HCT116 (cell line): ENCODE measurements at regions not wholly inside any gene's neighbourhood (a gene's known extent, or its start where the extent isn't known, plus 50 kb on each side); places are given as distances from the start of the nearest gene placed in this dataset.

ENCODE experiments used
- ATAC-seq: fragments of 200-7000 bp; cut with Tn5 transposase; 2 replicates; pipeline ENCODE4 v1.9.1; 2020; ENCODE audit warnings: mild to moderate bottlenecking, moderate library complexity
- BruUV-seq: library from RNA; stranded (reverse); fragments of 400-500 nt; replicated peaks from 2 replicates; lab custom pipeline; 2021; lab: Mats Ljungman, UMichigan
- CTCF ChIA-PET: fragments of 300-600 bp; sonication (Branson Sonifier 250); formaldehyde crosslinking; loops from one replicate; lab custom pipeline; 2021; ENCODE audit warnings: antibody characterized with exemption; lab: Charles Lee
- POLR2A ChIA-PET: fragments of 300-600, 350-600 bp; sonication (Branson Sonifier 250); formaldehyde crosslinking; loops from one replicate; lab custom pipeline; 2021; ENCODE audit warnings: antibody characterized with exemption; lab: Charles Lee
- RAD21 ChIA-PET, 2 experiments: fragments of 300-600 bp; sonication (Branson Sonifier 250); formaldehyde crosslinking; loops; one replicate each; lab custom pipeline; 2023; ENCODE audit warnings: low total read pairs in 2 of 2; ENCODE audit not compliant: uncharacterized antibody in 2 of 2, unreplicated experiment in 2 of 2, low non-redundant PET in 1 of 2; lab: Charles Lee
- DNase-seq: peaks from one replicate; pipeline ENCODE4 v3.0.0-alpha.2; 2010; ENCODE audit warnings: low read depth, low spot score
- H2AFZ ChIP-seq: fragments of 200-600 bp; shearing (Covaris generic), sonication (generic); 2 replicates; pipeline ENCODE4 v1.6.1; 2017; ENCODE audit warnings: low read depth, mixed run types, mixed read lengths, antibody characterized with exemption, low read length; ENCODE audit not compliant: poor library complexity, severe bottlenecking
- H3K27ac ChIP-seq: 2 replicates; pipeline ENCODE4 v1.5.1; 2012; ENCODE audit warnings: low read depth, low read length
- H3K27me3 ChIP-seq: fragments of 200-600 bp; sonication (generic); 2 replicates; pipeline ENCODE4 v1.6.1; 2016; ENCODE audit warnings: mixed run types, low read length, mixed read lengths; ENCODE audit not compliant: insufficient read depth
- H3K36me3 ChIP-seq, 2 experiments: fragments of 200-500 bp in 1 of 2; fragments of 200-600 bp in 1 of 2; sonication (Bioruptor generic) in 1 of 2; sonication (generic) in 1 of 2; 2 replicates each; pipeline versions ENCODE4 v1.5.1 to v1.6.1; 2014 to 2016; ENCODE audit warnings: low read length in 2 of 2, inconsistent platforms in 1 of 2, mixed read lengths in 1 of 2, mixed run types in 1 of 2; ENCODE audit not compliant: insufficient read depth in 2 of 2, control insufficient read depth in 1 of 2
- H3K4me1 ChIP-seq, 2 experiments: fragments of 200-600 bp in 1 of 2; sonication (generic) in 1 of 2; 2 replicates each; pipeline versions ENCODE4 v1.5.1 to v1.6.1; 2012 to 2017; ENCODE audit warnings: low read length in 2 of 2, inconsistent platforms in 1 of 2, mild to moderate bottlenecking in 1 of 2, mixed read lengths in 1 of 2, mixed run types in 1 of 2, moderate library complexity in 1 of 2; ENCODE audit not compliant: insufficient read depth in 2 of 2, control insufficient read depth in 1 of 2
- H3K4me2 ChIP-seq: fragments of 200-600 bp; sonication (generic); 2 replicates; pipeline ENCODE4 v1.6.1; 2017; ENCODE audit warnings: mixed run types, low read length, mixed read lengths
- H3K4me3 ChIP-seq, 2 experiments: fragments of 200-600 bp in 1 of 2; sonication (generic) in 1 of 2; replicated peaks in 1 of 2; 2 replicates each; pipeline ENCODE4 v1.5.1; 2011 to 2016; ENCODE audit warnings: low read length in 2 of 2, control low read depth in 1 of 2, low read depth in 1 of 2, mild to moderate bottlenecking in 1 of 2, mixed read lengths in 1 of 2, mixed run types in 1 of 2
- H3K79me2 ChIP-seq: fragments of 200-600 bp; sonication (generic); 2 replicates; pipeline ENCODE4 v1.6.1; 2017; ENCODE audit warnings: mild to moderate bottlenecking, mixed run types, low read length, moderate library complexity, mixed read lengths; ENCODE audit not compliant: insufficient read depth
- H3K9ac ChIP-seq: fragments of 200-600 bp; sonication (generic); 2 replicates; pipeline ENCODE4 v1.6.1; 2016; ENCODE audit warnings: low read length, mixed read lengths
- H3K9me2 ChIP-seq: fragments of 200-600 bp; sonication (generic), shearing (Covaris generic); 2 replicates; pipeline ENCODE4 v1.6.1; 2017; ENCODE audit warnings: mixed run types, mild to moderate bottlenecking, moderate library complexity; ENCODE audit not compliant: insufficient read depth
- H3K9me3 ChIP-seq, 2 experiments: fragments of 200-500 bp in 1 of 2; fragments of 200-600 bp in 1 of 2; sonication (Bioruptor generic) in 1 of 2; sonication (generic) in 1 of 2; 2 replicates each; pipeline ENCODE4 v1.6.1; 2014 to 2017; ENCODE audit warnings: low read length in 2 of 2, mixed read lengths in 2 of 2, inconsistent platforms in 1 of 2, low read depth in 1 of 2, mild to moderate bottlenecking in 1 of 2, mixed run types in 1 of 2, moderate library complexity in 1 of 2; ENCODE audit not compliant: control insufficient read depth in 1 of 2, insufficient read depth in 1 of 2
- H4K20me1 ChIP-seq: fragments of 200-600 bp; sonication (generic), shearing (Covaris generic); 2 replicates; pipeline ENCODE4 v1.6.1; 2017; ENCODE audit warnings: mixed run types, mild to moderate bottlenecking, moderate library complexity; ENCODE audit not compliant: insufficient read depth
- ATF3 ChIP-seq: IDR thresholded peaks from 2 replicates; pipeline ENCODE4 v1.6.1; 2012
- CBX3 ChIP-seq: IDR thresholded peaks from 2 replicates; pipeline ENCODE4 v1.6.1; 2012; ENCODE audit warnings: low read depth
- CEBPB ChIP-seq: IDR thresholded peaks from 2 replicates; pipeline ENCODE4 v1.6.1; 2012; ENCODE audit warnings: low read depth
- CTCF ChIP-seq, 3 experiments: fragments of 200-600 bp in 1 of 3; sonication (generic) in 1 of 3; IDR thresholded peaks in 2 of 3; conservative IDR thresholded peaks in 1 of 3; 2 replicates each; pipeline ENCODE4 v1.5.1; 2012 to 2017; ENCODE audit warnings: low read depth in 2 of 3, low read length in 2 of 3, antibody characterized with exemption in 1 of 3, borderline replicate concordance in 1 of 3, control low read depth in 1 of 3, mild to moderate bottlenecking in 1 of 3, mixed read lengths in 1 of 3, mixed run types in 1 of 3, moderate library complexity in 1 of 3; ENCODE audit not compliant: insufficient read depth in 1 of 3
- EGR1 ChIP-seq: IDR thresholded peaks from 2 replicates; pipeline ENCODE4 v1.6.1; 2012; ENCODE audit warnings: low read depth
- ELF1 ChIP-seq: IDR thresholded peaks from 2 replicates; pipeline ENCODE4 v1.6.1; 2012; ENCODE audit warnings: low read depth, borderline replicate concordance
- EZH2phosphoT487 ChIP-seq: fragments of 200-600 bp; IDR thresholded peaks from 2 replicates; pipeline ENCODE4 v1.6.1; 2018; ENCODE audit warnings: antibody characterized with exemption, borderline replicate concordance
- FOSL1 ChIP-seq: IDR thresholded peaks from 2 replicates; pipeline ENCODE4 v1.6.1; 2012; ENCODE audit warnings: low read depth
- JUND ChIP-seq: IDR thresholded peaks from 2 replicates; pipeline ENCODE4 v1.6.1; 2012
- MAX ChIP-seq: IDR thresholded peaks from 2 replicates; pipeline ENCODE4 v1.6.1; 2012
- POLR2A ChIP-seq: IDR thresholded peaks from 2 replicates; pipeline ENCODE4 v1.7.0; 2011; ENCODE audit warnings: borderline replicate concordance; ENCODE audit not compliant: insufficient read depth, insufficient read length; ENCODE audit errors: extremely low read depth
- POLR2AphosphoS5 ChIP-seq: IDR thresholded peaks from 2 replicates; pipeline ENCODE4 v1.6.1; 2011; ENCODE audit warnings: mild to moderate bottlenecking, low read depth, low read length, moderate library complexity
- SIN3A ChIP-seq: IDR thresholded peaks from 2 replicates; pipeline ENCODE4 v1.6.1; 2012; ENCODE audit warnings: low read depth
- SP1 ChIP-seq: IDR thresholded peaks from 2 replicates; pipeline ENCODE4 v1.6.1; 2012; ENCODE audit warnings: low read depth
- SRF ChIP-seq: IDR thresholded peaks from 2 replicates; pipeline ENCODE4 v1.6.1; 2012; ENCODE audit warnings: low read depth
- TCF7L2 ChIP-seq: IDR thresholded peaks from 2 replicates; pipeline ENCODE4 v1.7.0; 2011; ENCODE audit warnings: borderline replicate concordance, inconsistent platforms; ENCODE audit not compliant: insufficient read depth, insufficient read length; ENCODE audit errors: extremely low read depth
- ZFX ChIP-seq: fragments of 450-650 bp; IDR thresholded peaks from 2 replicates; pipeline ENCODE4 v1.6.1; 2017
- ZNF274 ChIP-seq: fragments of 200-500 bp; sonication (Bioruptor generic); IDR thresholded peaks from 2 replicates; pipeline ENCODE4 v1.6.1; 2014; ENCODE audit warnings: mild to moderate bottlenecking, low read depth, low read length, inconsistent platforms
- intact Hi-C: fragments of 100-400 bp; cut with micrococcal nuclease; formaldehyde crosslinking; loops from 2 replicates; pipeline ENCODE4 v1.10.0; 2022

- ChIA-PET CTCF (no interaction called here), POLR2A (no interaction called here), RAD21 (no interaction called here)
- Histone ChIP-seq H3K4me1 (no peaks in the 10 kb centered on the region), H3K9me3 (no peaks in the 10 kb centered on the region), H3K27me3 (no peaks in the 10 kb centered on the region), H3K9ac (no peak overlapping the region), H2AFZ (no peak overlapping the region), H3K36me3 (no peaks in the 10 kb centered on the region), H3K4me3 (no peak overlapping the region), H3K9me2 (no peaks in the 10 kb centered on the region), H3K79me2 (no peaks in the 10 kb centered on the region), H3K4me2 (no peak overlapping the region), H3K27ac (no peak overlapping the region), H4K20me1 (no peaks in the 10 kb centered on the region)
- no peak for ATAC-seq
- DNase-seq: no peak
- intact Hi-C loops: no loop called here
- TF ChIP-seq POLR2AphosphoS5 (no peak), TCF7L2 (no peak), POLR2A (no peak), MAX (no peak), ELF1 (no peak), SP1 (no peak), FOSL1 (no peak), CBX3 (no peak), ZNF274 (no peak), CTCF (IDR thresholded peaks at IDR 0.05 in 2 of 3, conservative IDR thresholded peaks at IDR 0.05 in 1 of 3; ENCODE audit: borderline replicate concordance in 1 of 3, insufficient read depth in 1 of 3, low read depth in 2 of 3, low read length in 2 of 3) (no peak), SRF (no peak), EGR1 (no peak), ATF3 (no peak), CEBPB (no peak), SIN3A (no peak), EZH2phosphoT487 (no peak), JUND (no peak), ZFX (no peak)
- no TSS peak for BruUV-seq
These were observed 59.5 kb downstream of the FRMPD3 start for GRCh38 chrX:107508925-107509324.
